Keratinocyte (primary cell): ENCODE measurements at regions not wholly inside any gene's neighbourhood (a gene's known extent, or its start where the extent isn't known, plus 50 kb on each side); places are given as distances from the start of the nearest gene placed in this dataset.
A peak's percentile ranks its signal among the peaks of the same experiment; 100 is the strongest.

Source experiments
- DNase-seq: peaks from one replicate; pipeline ENCODE4 v3.0.0-alpha.2; 2011; ENCODE audit warnings: low read depth, missing footprints, low spot score
- FAIRE-seq: peaks from 2 replicates; lab custom pipeline; 2011; peaks lifted over from hg19 to GRCh38; lab: Jason Lieb, UNC
- H2AFZ ChIP-seq: 2 replicates; pipeline ENCODE4 v1.6.0; 2012; ENCODE audit warnings: low read length, control low read depth, inconsistent platforms; ENCODE audit not compliant: control insufficient read depth
- H3K27ac ChIP-seq: 2 replicates; pipeline ENCODE4 v1.5.1; 2011; ENCODE audit warnings: low read length; ENCODE audit not compliant: control insufficient read depth, insufficient read depth
- H3K27me3 ChIP-seq: 3 replicates; pipeline ENCODE4 v1.6.0; 2011; ENCODE audit warnings: low read length; ENCODE audit not compliant: control insufficient read depth, insufficient read depth; ENCODE audit errors: extremely low read depth
- H3K36me3 ChIP-seq, 2 experiments: 2 replicates in 1 of 2; 3 replicates in 1 of 2; pipeline ENCODE4 v1.5.1; 2011; ENCODE audit warnings: low read length in 2 of 2, mild to moderate bottlenecking in 1 of 2; ENCODE audit not compliant: control insufficient read depth in 2 of 2, insufficient read depth in 2 of 2; ENCODE audit errors: extremely low read depth in 1 of 2
- H3K4me1 ChIP-seq: 3 replicates; pipeline ENCODE4 v1.5.1; 2011; ENCODE audit warnings: low read length; ENCODE audit not compliant: control insufficient read depth, insufficient read depth; ENCODE audit errors: extremely low read depth
- H3K4me2 ChIP-seq: 3 replicates; pipeline ENCODE4 v1.6.0; 2011; ENCODE audit warnings: low read depth, low read length; ENCODE audit not compliant: control insufficient read depth, insufficient read depth; ENCODE audit errors: extremely low read depth
- H3K4me3 ChIP-seq, 3 experiments: fragments of 200-600 bp in 1 of 3; sonication (generic) in 1 of 3; 2 replicates in 2 of 3; 3 replicates in 1 of 3; pipeline ENCODE4 v1.5.1; 2011 to 2016; ENCODE audit warnings: low read length in 3 of 3, mild to moderate bottlenecking in 3 of 3, control low read depth in 2 of 3, inconsistent platforms in 1 of 3, low read depth in 1 of 3, mixed read lengths in 1 of 3, mixed run types in 1 of 3, moderate library complexity in 1 of 3; ENCODE audit not compliant: control insufficient read depth in 2 of 3, insufficient read depth in 2 of 3; ENCODE audit errors: extremely low read depth in 1 of 3
- H3K79me2 ChIP-seq: 2 replicates; pipeline ENCODE4 v1.6.0; 2012; ENCODE audit warnings: low read length; ENCODE audit not compliant: control insufficient read depth, insufficient read depth
- H3K9ac ChIP-seq: 3 replicates; pipeline ENCODE4 v1.6.0; 2011; ENCODE audit warnings: low read length; ENCODE audit not compliant: control insufficient read depth, insufficient read depth; ENCODE audit errors: extremely low read depth
- H3K9me1 ChIP-seq: 3 replicates; pipeline ENCODE4 v1.6.0; 2011; ENCODE audit warnings: low read length; ENCODE audit not compliant: control insufficient read depth, insufficient read depth; ENCODE audit errors: extremely low read depth
- H3K9me3 ChIP-seq: 2 replicates; pipeline ENCODE4 v1.5.1; 2012; ENCODE audit warnings: low read depth, low read length; ENCODE audit not compliant: control insufficient read depth
- H4K20me1 ChIP-seq: 3 replicates; pipeline ENCODE4 v1.6.0; 2011; ENCODE audit warnings: low read length; ENCODE audit not compliant: control insufficient read depth, insufficient read depth; ENCODE audit errors: extremely low read depth
- EZH2 ChIP-seq: IDR thresholded peaks from one replicate; pipeline ENCODE4 v1.6.1; 2012; ENCODE audit warnings: inconsistent platforms, mild to moderate bottlenecking, low read length, moderate library complexity
- dilution Hi-C: fragments of 300-500 bp; cut with MboI; formaldehyde crosslinking; loops from one replicate; pipeline ENCODE4 v1.7.0; 2020; ENCODE audit warnings: low sequenced_read_pairs; ENCODE audit not compliant: extremely low pct_ligation_motif_present
- TF ChIP-seq, protein P1 (sequence below), 3 experiments: IDR thresholded peaks in 1 of 3; conservative IDR thresholded peaks in 1 of 3; optimal IDR thresholded peaks in 1 of 3; 2 replicates in 2 of 3; 3 replicates in 1 of 3; pipeline versions ENCODE3 to v1.5.1; 2011; ENCODE audit warnings: low read length in 3 of 3, mild to moderate bottlenecking in 3 of 3, moderate library complexity in 2 of 3, control low read depth in 1 of 3, inconsistent platforms in 1 of 3; ENCODE audit not compliant: insufficient read depth in 2 of 3; ENCODE audit errors: extremely low read depth in 1 of 3

DNA sequence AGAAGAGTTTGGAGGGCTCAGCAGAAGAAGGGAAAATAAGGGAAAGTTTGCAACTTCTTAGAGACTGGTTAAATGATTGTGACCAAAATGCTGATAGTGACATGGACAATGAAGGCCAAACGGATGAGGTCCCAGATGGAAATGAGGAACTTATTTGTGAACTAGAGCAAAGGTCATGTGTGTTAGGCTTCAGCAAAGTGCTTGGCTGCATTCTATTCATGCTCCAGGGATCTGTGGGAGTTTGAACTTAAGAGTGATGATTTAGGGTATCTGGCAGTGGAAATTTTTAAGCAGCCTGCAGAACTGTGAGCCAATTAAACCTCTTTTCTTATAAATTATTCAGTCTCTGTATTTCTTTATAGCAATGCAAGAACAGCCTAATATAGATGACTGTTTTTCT lies 88.9 kb upstream of the ARHGAP5 start:
- Histone ChIP-seq H3K36me3 (no peaks in the 10 kb centered on the region), H2AFZ (no peak overlapping the region), H4K20me1 (no peaks in the 10 kb centered on the region), H3K27me3 (no peaks in the 10 kb centered on the region), H3K4me1 (peaks cover 16% of the 10 kb centered on the region), H3K9me3 (no peaks in the 10 kb centered on the region), H3K79me2 (no peaks in the 10 kb centered on the region), H3K9me1 (no peaks in the 10 kb centered on the region), H3K4me2 (no peak overlapping the region), H3K4me3 (no peak overlapping the region), H3K27ac (no peak overlapping the region), H3K9ac (no peak overlapping the region)
- dilution Hi-C loops = no loop called here
- FAIRE-seq = no peak
- TF ChIP-seq EZH2 = no peak
- TF ChIP-seq, protein P1, sequence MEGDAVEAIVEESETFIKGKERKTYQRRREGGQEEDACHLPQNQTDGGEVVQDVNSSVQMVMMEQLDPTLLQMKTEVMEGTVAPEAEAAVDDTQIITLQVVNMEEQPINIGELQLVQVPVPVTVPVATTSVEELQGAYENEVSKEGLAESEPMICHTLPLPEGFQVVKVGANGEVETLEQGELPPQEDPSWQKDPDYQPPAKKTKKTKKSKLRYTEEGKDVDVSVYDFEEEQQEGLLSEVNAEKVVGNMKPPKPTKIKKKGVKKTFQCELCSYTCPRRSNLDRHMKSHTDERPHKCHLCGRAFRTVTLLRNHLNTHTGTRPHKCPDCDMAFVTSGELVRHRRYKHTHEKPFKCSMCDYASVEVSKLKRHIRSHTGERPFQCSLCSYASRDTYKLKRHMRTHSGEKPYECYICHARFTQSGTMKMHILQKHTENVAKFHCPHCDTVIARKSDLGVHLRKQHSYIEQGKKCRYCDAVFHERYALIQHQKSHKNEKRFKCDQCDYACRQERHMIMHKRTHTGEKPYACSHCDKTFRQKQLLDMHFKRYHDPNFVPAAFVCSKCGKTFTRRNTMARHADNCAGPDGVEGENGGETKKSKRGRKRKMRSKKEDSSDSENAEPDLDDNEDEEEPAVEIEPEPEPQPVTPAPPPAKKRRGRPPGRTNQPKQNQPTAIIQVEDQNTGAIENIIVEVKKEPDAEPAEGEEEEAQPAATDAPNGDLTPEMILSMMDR (optimal IDR thresholded peaks at IDR 0.05 in 1 of 3, IDR thresholded peaks at IDR 0.05 in 1 of 3, conservative IDR thresholded peaks at IDR 0.05 in 1 of 3; ENCODE audit: extremely low read depth in 1 of 3, insufficient read depth in 2 of 3, low read length in 3 of 3) = no peak
- DNase-seq = no peak

DNA sequence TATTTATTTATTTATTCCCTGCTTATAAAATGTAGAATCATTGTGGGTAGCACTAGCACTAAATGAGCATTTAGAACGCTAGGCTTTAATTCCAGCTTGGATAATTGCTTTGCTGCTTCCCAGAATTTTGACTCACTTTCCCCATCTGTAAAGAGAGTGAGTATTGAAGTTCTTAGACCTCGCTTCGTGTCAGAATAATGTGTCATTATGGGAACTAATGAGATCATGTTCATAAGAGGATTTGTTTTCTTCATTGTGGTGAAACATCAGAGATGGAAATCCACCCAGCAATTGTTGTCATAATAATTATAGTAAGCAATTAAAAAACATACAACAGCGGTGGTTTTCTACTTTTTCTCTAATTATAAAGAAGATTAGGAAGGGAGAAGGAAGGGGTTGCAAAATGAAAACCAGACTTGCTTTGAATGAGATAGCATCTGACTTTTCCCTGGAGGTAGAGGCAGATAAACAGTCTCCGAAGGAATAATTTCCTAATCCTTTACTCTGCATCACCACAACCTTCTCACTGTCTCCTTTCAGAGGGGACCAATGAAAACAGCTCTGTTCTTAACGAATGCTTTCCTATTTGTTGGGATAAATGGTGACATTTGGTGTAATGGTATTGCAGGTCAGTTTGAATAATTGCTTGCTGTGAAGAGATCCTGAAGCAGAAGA lies 86.8 kb upstream of the ARHGAP5 start:
- Histone ChIP-seq H3K9me1 (no peaks in the 10 kb centered on the region), H3K27me3 (no peaks in the 10 kb centered on the region), H4K20me1 (no peaks in the 10 kb centered on the region), H3K9me3 (no peaks in the 10 kb centered on the region), H3K79me2 (no peaks in the 10 kb centered on the region), H3K4me2 (no peak overlapping the region), H3K4me3 (no peak overlapping the region), H2AFZ (no peak overlapping the region), H3K4me1 (peaks cover 16% of the 10 kb centered on the region), H3K9ac (no peak overlapping the region), H3K36me3 (no peaks in the 10 kb centered on the region), H3K27ac (no peak overlapping the region)
- dilution Hi-C loops = no loop called here
- no peak for DNase-seq
- peak; percentile 17 for FAIRE-seq
- TF ChIP-seq EZH2 = no peak
- TF ChIP-seq, protein P1 (optimal IDR thresholded peaks at IDR 0.05 in 1 of 3, IDR thresholded peaks at IDR 0.05 in 1 of 3, conservative IDR thresholded peaks at IDR 0.05 in 1 of 3; ENCODE audit: extremely low read depth in 1 of 3, insufficient read depth in 2 of 3, low read length in 3 of 3) = no peak
